ENCODE measurements at regions not wholly inside any gene's neighbourhood (a gene's known extent, or its start where the extent isn't known, plus 50 kb on each side); places are given as distances from the start of the nearest gene placed in this dataset.

DNA sequence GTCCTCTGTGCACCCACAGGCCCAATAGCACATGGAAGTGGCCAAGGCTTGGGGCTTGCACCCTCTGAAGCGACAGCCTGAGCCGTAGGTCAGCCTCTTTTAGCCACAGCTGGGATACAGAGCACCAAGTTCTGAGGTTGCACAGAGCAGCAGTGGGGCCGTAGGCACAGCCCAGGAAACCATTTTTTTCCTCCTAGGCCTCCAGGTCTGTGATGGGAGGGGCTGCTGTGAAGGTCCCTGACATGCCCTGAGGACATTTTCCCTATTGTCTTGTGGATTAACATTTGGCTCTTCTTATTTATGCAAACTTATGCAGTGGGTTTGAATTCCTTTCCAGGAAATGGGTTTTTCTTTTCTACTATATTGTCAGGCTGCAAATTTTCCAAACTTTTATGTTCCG is 878.7 kb upstream of the MAN1A1 start:
- no peak for DNase-seq (ENCODE audit: low read depth)

DNA sequence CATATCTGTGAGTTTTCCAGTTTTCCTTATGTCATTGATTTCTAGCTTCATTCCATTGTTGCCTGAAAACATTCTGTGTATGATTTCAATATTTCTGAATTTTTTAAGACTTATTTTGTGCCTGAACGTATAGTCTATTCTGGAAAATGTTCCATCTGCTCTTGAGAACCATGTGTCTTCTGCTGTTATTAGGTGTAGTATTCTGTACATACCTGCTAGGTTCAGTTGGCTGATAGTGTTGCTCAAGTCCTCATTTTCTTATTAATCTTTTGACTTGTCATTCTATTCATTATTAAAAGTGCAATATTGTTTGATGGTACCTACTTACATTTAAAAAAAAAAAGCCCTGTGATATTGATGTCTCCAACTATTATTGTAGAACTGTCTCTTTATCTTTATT is 869.8 kb upstream of the MAN1A1 start:
- DNase-seq (ENCODE audit: low read depth) = no peak

DNA sequence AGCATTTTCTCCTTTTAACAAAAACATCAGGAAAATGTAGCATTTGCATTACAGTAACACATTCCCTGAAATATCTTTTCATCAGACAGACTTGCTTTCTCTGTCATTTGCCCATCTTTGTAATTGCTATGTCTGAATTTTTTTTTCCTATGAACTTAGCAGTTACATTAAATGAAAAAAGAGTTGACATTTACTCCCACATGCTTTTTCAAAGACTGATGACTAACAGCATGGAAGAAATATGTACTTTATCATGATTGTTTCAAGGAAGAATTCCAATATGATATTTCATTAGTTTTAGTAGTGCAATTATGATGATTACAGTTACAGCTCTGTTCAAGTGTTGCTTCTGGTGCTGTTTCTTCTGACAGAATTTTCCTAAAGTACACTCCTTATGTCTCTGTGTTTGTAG is 864.5 kb upstream of the MAN1A1 start:
- no peak for DNase-seq (ENCODE audit: low read depth)

DNA sequence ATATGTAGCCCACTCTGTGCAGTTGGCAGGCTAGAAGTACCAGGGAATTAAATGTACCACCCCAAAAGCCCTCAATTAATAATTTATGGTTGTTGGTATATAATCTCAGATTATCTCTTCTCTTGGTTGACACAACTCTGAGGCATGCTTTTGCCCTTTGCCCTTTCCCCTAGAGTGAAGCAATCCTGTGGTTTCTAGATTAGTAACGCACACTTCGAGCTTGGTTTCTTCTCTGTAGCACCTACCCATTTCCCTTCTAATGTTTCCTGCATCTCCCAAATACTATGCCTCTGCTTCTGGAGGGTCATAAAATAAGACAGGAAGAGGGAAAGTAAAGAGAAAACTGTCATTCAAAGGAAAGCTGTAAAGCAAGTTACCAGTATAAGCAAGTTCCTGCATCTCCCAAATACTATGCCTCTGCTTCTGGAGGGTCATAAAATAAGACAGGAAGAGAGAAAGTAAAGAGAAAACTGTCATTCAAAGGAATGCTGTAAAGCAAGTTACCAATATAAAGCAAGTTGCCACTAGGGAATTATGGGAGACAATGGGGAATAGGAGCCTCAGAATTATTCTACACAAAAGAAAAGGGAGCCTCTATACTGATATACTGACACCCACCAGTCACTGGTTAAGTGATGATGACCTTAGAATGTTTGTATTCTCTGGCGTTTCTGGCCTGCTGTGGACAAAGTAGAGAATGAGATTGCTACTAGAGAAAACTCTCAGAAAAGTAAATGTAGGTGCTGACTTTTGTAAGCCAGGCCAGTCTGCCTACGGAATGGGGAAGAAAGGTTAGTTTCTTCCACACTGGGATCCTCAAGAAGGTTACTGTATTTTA is 862.6 kb upstream of the MAN1A1 start:
- DNase-seq (ENCODE audit: low read depth) = peak; percentile 5

DNA sequence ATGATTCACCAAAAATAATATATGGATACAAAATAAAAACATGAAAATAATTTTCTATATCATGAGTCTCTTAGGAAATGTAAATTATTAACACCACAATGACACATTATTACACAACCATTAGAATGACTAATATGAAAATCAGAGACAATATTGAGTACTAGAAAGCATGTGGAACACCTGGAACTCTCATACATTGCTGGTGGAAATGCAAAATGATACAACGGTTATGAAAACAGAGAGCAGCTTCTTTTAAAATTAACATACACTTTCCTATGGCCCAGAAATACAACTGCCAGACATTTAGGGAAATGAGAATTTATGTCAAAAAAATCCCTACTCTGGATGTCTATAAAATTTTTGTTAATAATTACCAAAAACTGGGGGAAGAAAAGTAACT is 853.3 kb upstream of the MAN1A1 start:
- no peak for DNase-seq (ENCODE audit: low read depth)

DNA sequence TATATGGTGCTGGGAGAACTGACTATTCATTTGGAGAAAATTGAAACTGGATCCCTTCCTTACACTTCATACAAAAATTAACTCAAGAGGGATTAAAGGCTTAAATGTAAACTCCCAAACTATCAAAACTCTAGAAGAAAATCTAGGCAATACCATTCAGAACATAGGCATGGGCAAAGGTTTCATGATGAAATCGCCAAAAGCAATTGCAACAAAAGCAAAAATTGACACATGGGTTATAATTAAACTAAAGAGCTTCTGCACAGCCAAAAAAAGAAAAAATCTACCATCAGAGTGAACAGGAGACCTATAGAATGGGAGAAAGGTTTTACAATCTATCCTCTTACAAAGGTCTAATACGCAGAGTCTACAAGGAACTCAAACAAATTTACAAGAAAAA is 851.3 kb upstream of the MAN1A1 start:
- no peak for DNase-seq (ENCODE audit: low read depth)

DNA sequence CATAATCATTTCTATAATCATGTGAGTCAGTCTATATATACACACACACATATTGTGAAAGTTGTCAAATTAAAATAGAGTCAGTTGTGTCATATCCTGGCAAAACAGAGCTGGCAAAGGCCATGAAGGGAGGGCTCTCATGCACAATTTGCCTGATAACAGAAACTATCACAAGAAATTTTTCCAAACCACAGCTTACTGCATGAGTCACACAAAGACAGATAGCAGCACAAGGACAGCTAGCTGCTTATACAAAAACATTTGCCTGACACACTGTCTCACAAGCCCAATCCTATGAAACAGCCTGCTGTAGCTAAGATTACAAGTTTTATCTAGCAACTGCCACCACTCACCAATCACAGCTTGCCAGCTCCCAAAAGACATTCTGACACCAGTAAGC is 848.5 kb upstream of the MAN1A1 start:
- peak; percentile 14 for DNase-seq (ENCODE audit: low read depth)

DNA sequence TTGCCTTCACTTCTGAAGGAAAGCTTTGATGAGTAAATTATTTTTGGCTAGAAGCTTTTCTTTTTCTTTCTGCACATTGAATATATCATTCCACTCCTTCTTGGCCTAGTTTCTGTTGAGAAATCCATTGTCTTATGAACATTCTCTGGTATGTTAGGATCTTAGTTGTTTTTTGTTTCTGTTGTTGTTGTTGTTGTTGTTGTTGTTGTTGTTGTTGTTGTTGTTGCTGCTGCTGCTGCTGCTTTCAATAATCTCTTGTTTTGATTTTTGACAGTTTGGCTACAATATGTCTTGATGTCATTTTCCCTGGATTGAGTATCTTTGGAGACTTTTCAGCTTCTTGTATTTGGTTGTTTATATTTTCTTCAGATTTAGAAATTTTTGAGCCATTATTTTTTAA is 836.5 kb upstream of the MAN1A1 start:
- DNase-seq (ENCODE audit: low read depth) = no peak

DNA sequence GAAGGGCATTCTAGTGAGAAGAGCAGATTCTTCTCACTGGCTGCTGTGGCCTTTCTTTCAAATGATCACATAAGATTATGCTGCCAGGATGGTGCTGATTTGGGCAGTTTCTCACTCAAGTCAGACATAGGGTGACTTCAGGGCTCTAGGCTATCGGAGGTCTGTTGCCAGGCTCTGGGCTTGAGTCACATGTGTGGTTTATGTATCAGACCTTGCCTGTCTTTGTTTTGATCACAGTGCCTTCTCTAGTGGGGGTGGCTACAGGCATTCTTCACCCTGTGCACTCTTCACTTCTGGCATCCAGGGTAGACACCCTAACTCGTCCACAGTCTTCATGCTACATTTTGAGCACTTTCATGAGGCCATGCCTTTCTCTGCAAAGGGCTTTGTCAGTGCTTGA is 823.7 kb upstream of the MAN1A1 start:
- peak; percentile 0 for DNase-seq (ENCODE audit: low read depth)

DNA sequence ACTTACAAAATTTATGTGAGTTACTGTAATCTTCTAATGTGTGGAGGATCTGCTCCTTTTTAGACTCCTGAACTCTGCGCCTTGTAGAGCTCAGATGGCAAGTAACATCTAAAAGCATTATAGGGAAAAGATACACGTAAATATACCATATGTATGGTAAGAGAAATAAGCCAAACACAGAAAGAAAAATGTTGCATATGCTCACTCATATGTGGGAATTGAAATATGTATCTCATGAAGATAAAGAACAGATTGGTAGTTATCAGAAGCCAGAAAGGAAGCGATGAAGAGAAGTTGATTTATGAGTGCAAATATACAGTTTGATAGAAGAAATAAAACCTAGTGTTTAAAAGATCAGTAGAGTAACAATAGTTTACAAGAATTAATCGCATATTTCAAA is 815.0 kb upstream of the MAN1A1 start:
- DNase-seq (ENCODE audit: low read depth) = no peak

DNA sequence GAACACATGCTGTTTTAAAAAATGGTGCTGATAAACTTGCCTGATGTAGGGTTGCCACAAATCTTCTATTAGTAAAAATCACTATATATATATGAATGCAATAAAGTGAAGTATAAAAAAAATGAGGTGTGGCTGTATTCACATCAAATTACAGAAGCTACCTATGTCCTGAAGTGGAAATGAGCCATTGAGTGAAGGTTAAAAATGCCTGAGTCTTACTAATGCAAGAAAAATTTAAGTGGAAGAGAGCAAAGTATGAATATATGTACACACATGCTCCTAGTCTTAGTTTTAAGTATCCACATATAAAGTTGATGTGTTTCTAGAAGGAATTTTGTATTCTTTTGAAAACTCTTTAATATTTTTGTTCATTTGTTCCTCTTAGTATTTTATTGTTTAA is 808.3 kb upstream of the MAN1A1 start:
- DNase-seq (ENCODE audit: low read depth) = no peak

DNA sequence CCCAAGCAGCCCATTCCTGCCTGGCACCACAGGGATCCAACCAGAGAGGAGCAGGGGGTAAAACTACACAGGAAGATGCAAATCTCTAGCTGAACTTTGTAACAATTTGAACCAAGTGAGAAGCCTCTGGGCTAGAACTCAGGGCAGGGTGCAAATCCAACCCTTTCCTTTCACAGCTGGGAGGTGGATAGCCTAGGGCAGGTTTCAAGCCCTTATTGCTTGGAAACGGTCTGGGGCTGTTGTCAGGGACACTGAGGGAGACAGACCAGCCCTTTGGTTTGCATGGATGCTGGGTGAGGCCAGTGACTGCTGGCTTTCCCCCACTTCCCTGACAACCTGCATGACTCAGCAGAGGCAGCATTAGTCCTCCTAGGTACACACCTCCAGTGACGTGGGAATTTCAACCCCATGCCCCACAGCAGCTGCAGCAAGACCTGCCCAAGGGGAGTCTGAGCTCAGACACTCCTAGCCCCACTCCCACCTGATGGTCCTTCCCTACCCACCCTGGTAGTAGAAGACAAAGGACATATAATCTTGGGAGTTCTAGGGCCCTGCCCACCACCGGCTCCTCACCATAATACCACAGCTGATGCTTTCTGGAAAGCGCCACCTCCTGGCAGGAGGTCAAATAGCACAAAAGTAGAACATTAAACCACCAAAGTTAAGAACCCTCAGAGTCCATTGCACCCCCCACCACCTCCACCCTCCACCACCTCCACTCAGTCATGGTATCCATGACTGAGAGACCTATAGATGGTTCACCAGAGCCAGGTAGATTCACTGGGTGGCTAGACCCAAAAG is 797.7 kb upstream of the MAN1A1 start:
- no peak for DNase-seq (ENCODE audit: low read depth)

DNA sequence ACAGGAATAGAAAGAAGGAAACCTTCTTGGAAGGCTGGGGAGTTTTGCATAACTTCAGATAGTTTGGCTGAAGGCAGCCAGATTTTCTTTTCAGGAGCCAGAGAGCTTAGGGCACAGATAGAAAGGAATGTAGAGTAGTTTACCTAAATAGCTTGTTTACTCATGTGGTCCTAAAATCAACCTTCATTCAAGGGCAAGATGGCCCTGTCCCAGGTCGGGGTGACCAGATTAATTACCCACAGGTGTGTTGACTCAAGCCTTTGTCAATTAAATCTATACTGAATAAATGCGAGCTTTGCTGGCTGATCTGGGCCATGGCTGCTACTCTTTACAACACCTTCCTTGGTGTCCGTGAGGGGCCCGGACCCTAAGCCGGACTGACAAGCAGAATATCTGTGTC is 792.0 kb upstream of the MAN1A1 start:
- DNase-seq (ENCODE audit: low read depth) = no peak

DNA sequence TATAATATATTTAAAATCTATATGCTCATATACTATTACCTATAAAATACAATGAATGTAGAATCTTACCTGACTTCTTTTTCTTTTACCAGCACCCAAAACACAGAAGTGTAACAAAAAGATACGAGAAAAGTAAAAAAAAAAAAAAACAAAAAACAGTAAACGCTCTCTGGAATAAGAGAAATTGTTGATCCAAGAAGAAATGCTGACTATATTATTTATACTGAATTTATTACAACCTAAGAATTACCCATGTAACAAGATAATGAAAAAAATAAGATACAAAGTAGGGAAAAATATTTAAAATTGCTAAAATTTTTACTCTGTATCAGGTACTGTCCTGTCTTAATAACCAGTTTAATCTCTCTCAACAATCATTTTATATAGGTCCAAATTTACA is 787.9 kb upstream of the MAN1A1 start:
- no peak for DNase-seq (ENCODE audit: low read depth)

DNA sequence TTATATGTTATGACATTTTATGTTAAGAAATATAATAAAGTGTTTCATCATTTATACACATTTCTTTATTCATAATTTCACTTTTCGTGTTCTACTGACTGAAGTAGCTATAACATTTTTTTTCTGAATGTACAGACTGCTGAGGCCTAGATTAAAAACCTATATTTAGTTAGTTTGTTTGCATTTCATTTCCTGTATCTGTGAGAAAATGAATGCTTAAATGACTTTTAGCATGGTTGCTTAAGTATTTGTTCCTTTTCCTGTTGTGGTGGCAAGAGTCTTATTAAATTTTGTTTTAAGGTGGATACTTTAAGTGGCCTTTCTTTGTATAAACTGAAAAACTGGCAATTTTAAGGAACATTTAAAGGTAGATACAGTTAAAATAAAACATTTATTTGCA is 779.7 kb upstream of the MAN1A1 start:
- no peak for DNase-seq (ENCODE audit: low read depth)

DNA sequence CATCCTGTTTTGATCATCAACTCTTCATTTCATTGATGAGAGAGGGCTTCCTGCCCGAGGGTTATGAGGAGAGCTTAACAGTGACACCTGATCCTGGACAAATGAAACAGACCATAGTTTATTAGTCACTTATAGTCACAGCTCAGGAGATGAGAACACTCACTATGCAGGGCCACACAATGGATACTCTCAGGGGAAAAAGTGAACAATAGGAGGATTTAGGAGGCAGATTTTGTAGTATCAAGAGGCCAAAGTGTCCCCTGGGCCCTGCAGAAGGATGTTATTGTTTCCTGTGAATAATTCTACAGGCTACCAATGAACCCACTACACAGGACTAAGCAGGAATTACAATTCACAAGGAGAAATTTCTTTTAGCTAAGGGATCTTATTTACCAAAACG is 772.8 kb upstream of the MAN1A1 start:
- no peak for DNase-seq (ENCODE audit: low read depth)

DNA sequence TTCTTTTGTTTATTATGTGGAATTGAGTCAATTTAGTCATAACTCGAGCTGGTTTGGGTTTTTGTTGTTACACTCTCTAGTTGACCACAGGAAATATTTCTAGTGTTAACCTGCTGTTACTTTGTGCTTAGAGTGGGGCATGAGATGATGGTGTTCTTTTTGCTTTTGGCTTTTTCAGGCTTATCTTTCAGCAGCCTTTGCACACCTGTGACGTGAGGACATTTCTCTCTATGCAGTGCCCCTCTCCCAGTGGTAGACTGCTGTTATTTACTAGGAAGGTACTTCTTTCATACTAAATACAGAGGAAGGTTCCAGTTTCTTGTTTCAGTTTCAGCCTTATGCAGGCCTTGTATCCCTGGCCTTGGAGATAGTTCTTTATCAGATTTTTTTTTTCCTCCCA is 766.8 kb upstream of the MAN1A1 start:
- no peak for DNase-seq (ENCODE audit: low read depth)

DNA sequence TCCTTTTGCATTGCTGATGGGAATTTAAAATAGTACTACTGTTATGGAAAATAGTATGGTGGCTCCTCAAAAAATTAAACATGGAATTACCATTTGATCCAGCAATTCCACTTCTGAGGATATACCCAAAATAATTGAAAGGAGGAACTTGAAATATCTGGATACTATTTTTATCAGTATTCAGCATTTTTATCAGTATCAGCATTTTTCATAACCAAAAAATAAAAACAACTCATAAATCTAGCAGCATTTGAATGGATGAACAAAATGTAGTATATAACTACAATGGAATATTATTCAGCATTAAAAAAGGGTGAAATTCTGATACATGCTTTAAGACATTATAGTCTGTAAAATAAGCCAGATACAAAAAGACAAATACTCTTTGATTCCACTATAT is 763.4 kb upstream of the MAN1A1 start:
- DNase-seq (ENCODE audit: low read depth) = no peak

DNA sequence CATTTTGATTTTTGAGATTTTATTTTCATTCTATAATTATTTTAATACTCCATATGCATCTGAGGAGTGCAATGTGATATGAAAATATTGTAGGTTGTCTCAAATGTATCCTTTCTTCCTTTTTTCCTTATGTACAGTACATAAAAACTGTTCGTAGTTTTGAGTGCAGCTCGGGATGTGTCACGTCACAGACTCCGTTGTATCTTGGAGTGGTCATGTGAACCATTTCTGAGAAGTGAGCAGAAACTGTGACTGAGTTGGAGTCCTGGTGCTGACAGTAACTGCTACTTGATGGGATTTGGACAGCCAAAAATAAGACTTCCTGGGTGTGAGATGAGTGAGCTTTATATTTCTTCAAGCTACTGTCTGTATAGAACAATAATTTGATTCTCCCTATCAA is 761.4 kb upstream of the MAN1A1 start:
- DNase-seq (ENCODE audit: low read depth) = no peak

DNA sequence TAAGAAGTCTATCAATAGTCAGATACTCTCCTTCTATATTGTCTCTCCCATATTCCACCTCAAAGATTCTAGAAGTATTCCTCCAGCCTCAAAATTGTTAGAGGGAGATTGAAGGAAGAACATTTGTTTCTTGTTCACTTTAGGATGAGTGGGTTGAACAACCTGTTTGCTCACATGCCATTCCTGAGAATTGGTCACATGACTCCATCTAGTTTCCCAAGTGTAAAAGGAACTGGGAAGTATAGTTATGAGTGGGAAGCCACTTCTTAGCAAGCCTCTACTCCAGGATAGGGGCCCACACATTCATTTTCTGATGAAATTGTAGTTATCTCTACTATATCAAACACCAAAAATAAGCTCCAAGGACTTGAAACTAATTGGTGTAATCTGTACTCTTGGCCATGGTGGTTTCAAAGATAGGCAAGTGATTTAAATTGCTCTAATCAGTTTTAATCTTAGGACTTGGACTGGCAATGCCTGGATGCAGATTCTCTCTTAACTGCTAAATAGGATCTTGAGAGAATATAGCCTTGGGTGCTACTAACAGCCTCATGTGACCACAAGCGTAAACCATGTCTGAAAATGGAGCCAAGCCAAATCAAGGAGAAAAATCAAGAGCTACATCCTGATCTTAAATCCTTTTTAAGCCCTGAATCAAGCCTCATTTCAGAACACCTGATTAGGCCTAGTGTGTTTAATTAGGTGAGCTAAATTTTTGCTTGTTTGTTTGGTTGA is 758.7 kb upstream of the MAN1A1 start:
- no peak for DNase-seq (ENCODE audit: low read depth)

DNA sequence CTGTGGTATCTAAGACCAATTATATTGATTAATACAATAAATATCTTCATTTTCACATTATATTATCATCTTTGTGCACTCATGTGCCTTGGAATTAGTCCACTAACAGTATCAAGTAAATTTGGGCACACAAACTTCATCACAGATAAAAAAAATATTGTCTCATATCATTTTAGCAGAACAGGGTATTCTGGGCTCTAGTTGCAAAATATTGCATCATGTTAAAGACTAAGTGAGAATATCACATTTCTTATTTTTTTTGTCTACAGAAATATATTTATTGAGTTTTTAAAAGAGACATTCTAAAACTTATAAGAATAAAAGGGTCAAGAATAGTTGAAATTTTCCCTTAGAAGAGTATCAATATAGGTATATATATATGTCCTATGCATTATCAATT is 754.1 kb upstream of the MAN1A1 start:
- DNase-seq (ENCODE audit: low read depth) = no peak

DNA sequence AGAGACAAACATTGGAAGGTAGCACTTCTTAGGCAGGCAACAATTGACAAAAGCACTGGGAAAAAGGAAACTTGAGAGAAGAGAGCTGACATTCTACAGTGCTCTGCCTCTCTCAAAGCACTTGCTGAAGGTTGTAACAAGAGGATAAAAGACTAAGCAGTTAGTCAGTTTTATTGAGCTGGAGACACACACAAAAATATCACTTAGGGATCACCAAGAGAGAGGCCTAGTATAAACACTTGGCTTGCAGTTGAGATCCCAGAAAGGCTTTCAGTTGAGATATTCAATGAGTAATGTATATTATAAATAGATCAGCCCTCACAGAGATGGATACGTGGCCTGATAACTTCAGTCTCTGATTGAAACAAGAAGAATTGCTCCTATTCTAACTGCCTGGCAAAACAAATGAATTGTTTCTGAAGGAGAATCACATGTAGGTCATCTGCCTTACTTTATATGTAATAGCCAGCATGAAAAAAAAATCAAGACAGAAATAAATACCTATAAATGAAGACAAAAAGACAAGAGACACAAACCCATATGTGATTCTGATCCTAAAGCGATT is 747.2 kb upstream of the MAN1A1 start:
- no peak for DNase-seq (ENCODE audit: low read depth)

DNA sequence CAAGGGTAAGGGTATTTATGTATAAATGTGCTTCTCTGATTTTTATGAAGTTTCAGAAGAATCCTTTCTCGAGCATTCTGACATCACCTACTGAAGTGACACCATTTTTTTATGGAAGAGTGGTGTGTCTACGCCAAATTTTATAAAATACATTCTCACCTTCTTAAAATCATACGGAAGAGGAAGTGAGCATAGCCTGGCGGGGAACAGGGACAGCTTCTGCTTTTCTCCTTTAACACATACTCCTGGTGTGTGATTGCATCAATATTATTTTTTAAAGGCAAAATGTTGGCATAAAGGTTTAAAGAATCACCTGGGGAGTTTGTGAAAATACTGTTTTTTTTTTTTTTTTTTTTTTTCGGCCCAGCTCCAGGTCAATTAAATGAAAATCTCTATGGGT is 733.6 kb upstream of the MAN1A1 start:
- no peak for DNase-seq (ENCODE audit: low read depth)
